IMR-90 (cell line): ENCODE measurements at regions not wholly inside any gene's neighbourhood (a gene's known extent, or its start where the extent isn't known, plus 50 kb on each side); places are given as distances from the start of the nearest gene placed in this dataset.

Experiments used
- BHLHE40 ChIP-seq: fragments of 150-350 bp; IDR thresholded peaks from 2 replicates; pipeline ENCODE4 v1.6.1; 2016; ENCODE audit warnings: mild to moderate bottlenecking, low read depth, low read length
- CHD1 ChIP-seq: IDR thresholded peaks from 2 replicates; pipeline ENCODE4 v1.6.1; 2012; ENCODE audit warnings: low read depth, low read length, improper control_type of control experiment
- CTCF ChIP-seq: conservative IDR thresholded peaks from 2 replicates; pipeline ENCODE4 v1.5.1; 2012; ENCODE audit warnings: mild to moderate bottlenecking, low read depth, low read length, improper control_type of control experiment
- ELK1 ChIP-seq: fragments of 150-350 bp; IDR thresholded peaks from 2 replicates; pipeline ENCODE4 v1.6.1; 2016; ENCODE audit warnings: low read depth, mild to moderate bottlenecking, low read length, moderate library complexity, borderline replicate concordance
- FOS ChIP-seq: fragments of 150-350 bp; IDR thresholded peaks from 2 replicates; pipeline ENCODE4 v1.6.1; 2016; ENCODE audit warnings: low read depth, low read length
- MAFK ChIP-seq: IDR thresholded peaks from 2 replicates; pipeline ENCODE4 v1.6.1; 2012; ENCODE audit warnings: low read depth, low read length, improper control_type of control experiment
- MAZ ChIP-seq: IDR thresholded peaks from 2 replicates; pipeline ENCODE4 v1.6.1; 2012; ENCODE audit warnings: low read depth, mild to moderate bottlenecking, low read length, improper control_type of control experiment, moderate library complexity, borderline replicate concordance
- POLR2A ChIP-seq: IDR thresholded peaks from 2 replicates; pipeline ENCODE4 v1.6.1; 2012; ENCODE audit warnings: mild to moderate bottlenecking, low read depth, low read length
- RAD21 ChIP-seq: IDR thresholded peaks from 2 replicates; pipeline ENCODE4 v1.6.1; 2012; ENCODE audit warnings: low read length, improper control_type of control experiment
- RCOR1 ChIP-seq: IDR thresholded peaks from 2 replicates; pipeline ENCODE4 v1.6.1; 2012; ENCODE audit warnings: mild to moderate bottlenecking, low read length, improper control_type of control experiment; ENCODE audit not compliant: insufficient replicate concordance
- RFX5 ChIP-seq: IDR thresholded peaks from 2 replicates; pipeline ENCODE4 v1.8.0; 2012; ENCODE audit warnings: low read depth, mild to moderate bottlenecking, low read length, moderate library complexity
- SMC3 ChIP-seq: fragments of 150-350 bp; IDR thresholded peaks from 2 replicates; pipeline ENCODE4 v1.6.1; 2016; ENCODE audit warnings: low read depth, mild to moderate bottlenecking, antibody characterized with exemption, low read length, moderate library complexity
- USF2 ChIP-seq: fragments of 150-350 bp; IDR thresholded peaks from 2 replicates; pipeline ENCODE4 v1.6.1; 2017; ENCODE audit warnings: mild to moderate bottlenecking, antibody characterized with exemption, low read length, low read depth

- TF ChIP-seq CTCF (no peak), RAD21 (no peak), BHLHE40 (no peak), POLR2A (no peak), USF2 (no peak), SMC3 (no peak), RFX5 (no peak), RCOR1 (no peak), MAZ (no peak), FOS (no peak), ELK1 (no peak), MAFK (no peak), CHD1 (no peak)
Measured at GRCh38 chr11:11068113-11068512, 210.3 kb upstream of the ZBED5 start.
